Nephron progenitor cell (in vitro differentiated cells): ENCODE measurements at regions not wholly inside any gene's neighbourhood (a gene's known extent, or its start where the extent isn't known, plus 50 kb on each side); places are given as distances from the start of the nearest gene placed in this dataset.

Experiments
- DNase-seq: peaks from one replicate; pipeline ENCODE4 v3.0.0; 2021
- H3K27ac Mint-ChIP-seq: 2 replicates; pipeline ENCODE4 v1.8.0; 2021; ENCODE audit warnings: mild to moderate bottlenecking, moderate library complexity, mixed read lengths
- H3K27me3 Mint-ChIP-seq: 2 replicates; pipeline ENCODE4 v1.8.0; 2021; ENCODE audit warnings: mild to moderate bottlenecking, low read depth, mixed read lengths; ENCODE audit not compliant: poor library complexity
- H3K36me3 Mint-ChIP-seq: 2 replicates; pipeline ENCODE4 v1.8.0; 2021; ENCODE audit warnings: low read depth, mixed read lengths
- H3K4me1 Mint-ChIP-seq: 2 replicates; pipeline ENCODE4 v1.8.0; 2021; ENCODE audit warnings: mixed read lengths
- H3K4me3 Mint-ChIP-seq: 2 replicates; pipeline ENCODE4 v1.8.0; 2021; ENCODE audit warnings: mild to moderate bottlenecking, moderate library complexity, mixed read lengths
- H3K9me3 Mint-ChIP-seq: 2 replicates; pipeline ENCODE4 v1.8.0; 2021; ENCODE audit warnings: mild to moderate bottlenecking, moderate library complexity, mixed read lengths
- TF ChIP-seq, protein P1 (sequence below): fragments of 200-600 bp; sonication (generic); IDR thresholded peaks from 2 replicates; pipeline ENCODE4 v1.5.0; 2021; ENCODE audit warnings: antibody characterized with exemption

DNA sequence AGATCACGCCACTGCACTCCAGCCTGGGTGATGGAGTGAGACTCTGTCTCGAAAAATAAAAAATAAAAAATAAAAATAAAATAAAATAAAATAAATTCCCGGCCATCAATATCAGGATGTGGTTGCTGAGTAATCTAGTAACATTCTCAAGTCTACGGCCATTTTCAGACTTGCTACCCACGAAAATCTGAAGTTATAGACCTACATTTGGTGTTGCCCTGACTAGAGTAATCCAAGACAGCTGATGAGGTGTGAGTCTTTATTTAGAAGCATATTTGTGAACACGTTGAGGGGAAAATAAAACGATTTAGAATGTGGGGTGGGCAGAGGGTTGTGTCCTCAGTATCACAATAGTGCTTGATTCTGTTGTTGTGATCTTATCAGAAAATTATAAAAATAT lies 130.2 kb upstream of the MID1 start:
- peaks cover 44% of the 10 kb centered on the region for H3K9me3 Mint-ChIP-seq

DNA sequence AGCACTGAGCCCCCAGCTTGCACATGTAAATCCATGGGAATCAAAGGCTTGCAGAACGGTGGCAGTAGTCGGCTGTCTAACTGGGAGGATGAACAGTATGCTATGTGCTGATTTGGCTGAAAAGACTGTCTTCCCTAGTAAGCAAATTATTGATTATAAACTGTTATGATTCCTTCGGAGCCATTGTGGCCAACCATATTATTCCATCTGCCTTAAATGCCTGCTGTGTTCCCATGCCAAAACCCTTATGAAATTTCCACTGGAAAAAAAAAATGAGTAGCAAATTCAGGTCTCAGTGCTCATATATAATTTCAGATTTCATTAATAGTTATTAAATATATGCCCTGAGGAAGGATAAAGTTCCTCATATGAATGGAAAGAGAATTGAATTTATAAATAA lies 132.7 kb upstream of the MID1 start:
- Mint-ChIP-seq H3K4me3 (no peak overlapping the region), H3K4me1 (peaks cover 43% of the 10 kb centered on the region), H3K36me3 (peaks cover 17% of the 10 kb centered on the region), H3K27ac (no peak overlapping the region), H3K9me3 (peaks cover 37% of the 10 kb centered on the region), H3K27me3 (peaks cover 4% of the 10 kb centered on the region)
- TF ChIP-seq, protein P1, sequence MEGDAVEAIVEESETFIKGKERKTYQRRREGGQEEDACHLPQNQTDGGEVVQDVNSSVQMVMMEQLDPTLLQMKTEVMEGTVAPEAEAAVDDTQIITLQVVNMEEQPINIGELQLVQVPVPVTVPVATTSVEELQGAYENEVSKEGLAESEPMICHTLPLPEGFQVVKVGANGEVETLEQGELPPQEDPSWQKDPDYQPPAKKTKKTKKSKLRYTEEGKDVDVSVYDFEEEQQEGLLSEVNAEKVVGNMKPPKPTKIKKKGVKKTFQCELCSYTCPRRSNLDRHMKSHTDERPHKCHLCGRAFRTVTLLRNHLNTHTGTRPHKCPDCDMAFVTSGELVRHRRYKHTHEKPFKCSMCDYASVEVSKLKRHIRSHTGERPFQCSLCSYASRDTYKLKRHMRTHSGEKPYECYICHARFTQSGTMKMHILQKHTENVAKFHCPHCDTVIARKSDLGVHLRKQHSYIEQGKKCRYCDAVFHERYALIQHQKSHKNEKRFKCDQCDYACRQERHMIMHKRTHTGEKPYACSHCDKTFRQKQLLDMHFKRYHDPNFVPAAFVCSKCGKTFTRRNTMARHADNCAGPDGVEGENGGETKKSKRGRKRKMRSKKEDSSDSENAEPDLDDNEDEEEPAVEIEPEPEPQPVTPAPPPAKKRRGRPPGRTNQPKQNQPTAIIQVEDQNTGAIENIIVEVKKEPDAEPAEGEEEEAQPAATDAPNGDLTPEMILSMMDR = no peak
- no peak for DNase-seq

More for the DNA sequence above, 130.2 kb upstream of the MID1 start:
- DNase-seq = no peak
- no peak overlapping the region for H3K4me3 Mint-ChIP-seq
- H3K27me3 Mint-ChIP-seq = peaks cover 4% of the 10 kb centered on the region
- H3K4me1 Mint-ChIP-seq = peaks cover 33% of the 10 kb centered on the region
- H3K27ac Mint-ChIP-seq = no peak overlapping the region
- H3K36me3 Mint-ChIP-seq = peaks cover 17% of the 10 kb centered on the region
- TF ChIP-seq, protein P1 = no peak

DNA sequence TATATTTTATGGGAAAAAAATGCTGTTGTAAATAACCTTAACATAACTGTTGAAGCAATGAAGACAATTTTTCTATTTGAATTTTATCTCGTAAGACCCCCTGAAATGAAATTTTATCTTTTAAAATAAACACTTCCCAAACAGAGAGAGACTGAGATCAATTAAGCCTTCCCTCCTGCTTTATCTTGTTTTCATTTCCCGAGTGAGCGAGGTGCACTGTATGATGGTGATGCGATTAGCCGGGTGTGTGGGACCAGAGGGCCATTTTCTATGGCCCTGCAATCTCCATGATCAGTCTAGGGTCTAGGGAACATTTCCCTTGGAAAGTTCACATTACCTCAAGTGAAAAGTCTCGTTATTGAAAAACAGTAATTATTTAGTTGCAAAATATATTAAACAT lies 134.1 kb upstream of the MID1 start:
- H3K4me3 Mint-ChIP-seq = no peak overlapping the region
- DNase-seq = no peak
- H3K4me1 Mint-ChIP-seq = peaks cover 38% of the 10 kb centered on the region
- peaks cover 15% of the 10 kb centered on the region for H3K36me3 Mint-ChIP-seq
- TF ChIP-seq, protein P1 = no peak
- H3K27me3 Mint-ChIP-seq = peaks cover 3% of the 10 kb centered on the region
- peaks cover 30% of the 10 kb centered on the region for H3K9me3 Mint-ChIP-seq
- H3K27ac Mint-ChIP-seq = no peak overlapping the region

DNA sequence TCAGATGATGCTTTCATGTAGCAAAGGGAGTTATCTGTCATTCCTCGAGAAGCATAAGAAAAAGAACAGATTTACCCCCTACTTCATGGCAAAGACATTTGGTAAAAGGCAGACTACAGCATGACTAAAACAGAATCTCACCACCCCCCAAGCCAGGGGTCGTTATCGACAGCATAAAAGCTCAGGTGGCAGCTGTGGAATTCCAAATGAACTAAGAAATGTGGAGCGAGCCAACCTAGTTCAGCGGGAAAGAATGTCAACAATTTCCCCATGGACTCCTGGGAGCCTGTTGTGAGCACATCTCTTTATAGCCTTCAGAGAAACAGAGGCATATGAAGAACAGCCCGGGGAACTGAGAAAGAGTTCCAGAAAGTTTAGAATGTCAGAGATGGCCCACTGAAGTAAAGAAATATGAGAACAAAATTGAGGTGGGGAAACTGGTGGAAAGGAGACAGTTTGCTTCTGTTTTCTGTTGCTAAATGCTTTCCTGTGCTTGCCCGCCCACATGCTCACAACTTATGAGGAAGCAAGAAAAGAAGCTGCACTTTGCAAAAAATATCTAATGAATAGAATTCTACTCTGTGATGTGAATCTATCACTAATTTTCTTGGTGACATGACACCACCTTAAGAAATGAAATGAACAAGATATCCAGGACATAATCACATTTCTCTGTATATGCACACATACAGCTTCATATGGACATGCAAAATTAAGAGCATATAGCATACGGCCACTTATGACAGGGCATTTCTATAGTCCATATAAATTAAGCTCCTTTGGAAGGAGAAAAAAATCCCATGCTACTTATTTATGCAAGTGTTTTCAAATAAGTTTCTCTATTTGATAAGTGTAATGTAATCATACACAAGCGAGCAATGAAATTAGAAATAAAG lies 135.3 kb upstream of the MID1 start:
- TF ChIP-seq, protein P1 = no peak
- peaks cover 20% of the 10 kb centered on the region for H3K9me3 Mint-ChIP-seq
- peaks cover 2% of the 10 kb centered on the region for H3K27me3 Mint-ChIP-seq
- H3K27ac Mint-ChIP-seq = peak overlapping the region; percentile 95
- peak; percentile 31 for DNase-seq
- peaks cover 44% of the 10 kb centered on the region for H3K4me1 Mint-ChIP-seq
- no peak overlapping the region for H3K4me3 Mint-ChIP-seq
- peaks cover 7% of the 10 kb centered on the region for H3K36me3 Mint-ChIP-seq

DNA sequence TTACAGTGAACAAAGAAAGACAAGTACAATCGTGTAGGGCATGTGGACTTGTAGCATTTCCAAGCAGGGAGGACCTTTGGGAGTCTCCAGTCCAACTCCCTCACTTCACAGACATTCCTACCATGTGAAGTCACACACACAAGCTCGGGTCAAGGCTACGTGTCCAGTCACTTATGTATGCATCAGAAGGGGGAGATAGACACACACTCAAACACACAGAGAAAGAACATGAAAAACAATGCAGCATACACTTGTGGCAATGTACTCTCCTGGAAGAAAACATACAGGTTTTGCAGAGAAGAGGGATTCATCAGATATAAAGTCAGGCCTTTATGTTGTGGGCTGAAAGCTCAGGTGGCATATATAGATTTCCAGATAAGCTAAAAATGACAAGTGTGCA lies 136.1 kb upstream of the MID1 start:
- Mint-ChIP-seq H3K4me1 (peaks cover 44% of the 10 kb centered on the region), H3K4me3 (no peak overlapping the region), H3K9me3 (peaks cover 21% of the 10 kb centered on the region), H3K27me3 (peaks cover 2% of the 10 kb centered on the region), H3K36me3 (peaks cover 5% of the 10 kb centered on the region), H3K27ac (no peak overlapping the region)
- no peak for DNase-seq
- TF ChIP-seq, protein P1 = no peak
